ENCODE measurements at regions not wholly inside any gene's neighbourhood (a gene's known extent, or its start where the extent isn't known, plus 50 kb on each side); places are given as distances from the start of the nearest gene placed in this dataset.

DNA sequence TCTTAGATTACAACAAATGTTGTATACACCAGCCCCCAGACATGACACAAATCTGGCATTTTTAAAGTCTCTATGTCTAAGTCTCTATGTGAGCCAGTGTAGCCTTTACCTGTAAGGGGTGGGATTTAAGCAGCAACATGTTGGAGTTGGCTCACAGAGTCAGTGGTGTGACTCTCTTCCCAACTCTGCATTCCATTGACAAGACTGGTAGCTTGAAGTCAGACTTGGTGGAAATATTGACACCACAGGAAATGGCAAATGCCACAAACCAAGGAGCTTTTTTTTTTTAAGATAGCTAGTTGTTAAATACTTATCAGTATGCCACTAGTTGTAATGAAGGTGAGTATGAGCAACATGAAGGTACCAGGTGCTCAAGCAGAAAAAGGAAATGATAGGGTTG lies 103.1 kb upstream of the SMLR1 start:
- TF ChIP-seq, protein P1, sequence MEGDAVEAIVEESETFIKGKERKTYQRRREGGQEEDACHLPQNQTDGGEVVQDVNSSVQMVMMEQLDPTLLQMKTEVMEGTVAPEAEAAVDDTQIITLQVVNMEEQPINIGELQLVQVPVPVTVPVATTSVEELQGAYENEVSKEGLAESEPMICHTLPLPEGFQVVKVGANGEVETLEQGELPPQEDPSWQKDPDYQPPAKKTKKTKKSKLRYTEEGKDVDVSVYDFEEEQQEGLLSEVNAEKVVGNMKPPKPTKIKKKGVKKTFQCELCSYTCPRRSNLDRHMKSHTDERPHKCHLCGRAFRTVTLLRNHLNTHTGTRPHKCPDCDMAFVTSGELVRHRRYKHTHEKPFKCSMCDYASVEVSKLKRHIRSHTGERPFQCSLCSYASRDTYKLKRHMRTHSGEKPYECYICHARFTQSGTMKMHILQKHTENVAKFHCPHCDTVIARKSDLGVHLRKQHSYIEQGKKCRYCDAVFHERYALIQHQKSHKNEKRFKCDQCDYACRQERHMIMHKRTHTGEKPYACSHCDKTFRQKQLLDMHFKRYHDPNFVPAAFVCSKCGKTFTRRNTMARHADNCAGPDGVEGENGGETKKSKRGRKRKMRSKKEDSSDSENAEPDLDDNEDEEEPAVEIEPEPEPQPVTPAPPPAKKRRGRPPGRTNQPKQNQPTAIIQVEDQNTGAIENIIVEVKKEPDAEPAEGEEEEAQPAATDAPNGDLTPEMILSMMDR (IDR thresholded peaks at IDR 0.05), result no peak
- no peak for TF ChIP-seq POLR2A (IDR thresholded peaks at IDR 0.05)
